Fibroblast of upper back skin (primary cell): ENCODE measurements at regions not wholly inside any gene's neighbourhood (a gene's known extent, or its start where the extent isn't known, plus 50 kb on each side); places are given as distances from the start of the nearest gene placed in this dataset.
"Not testable (repeated sequence)": the region's sequence is repeated elsewhere in the genome, so short reads cannot be mapped to it uniquely, and the experiment has no call there.

Experiments used
- DNase-seq: peaks from one replicate; pipeline ENCODE4 v3.0.0-alpha.2; 2013

GRCh38 chr3:163361357-163361878 is 1716.9 kb downstream of the SI start:
- not testable (repeated sequence) for DNase-seq

- no peak for DNase-seq
These were observed 1730.4 kb downstream of the SI start for GRCh38 chr3:163347944-163348343.

- DNase-seq, result no peak
These were observed 1742.9 kb downstream of the SI start for GRCh38 chr3:163335429-163335828.

GRCh38 chr3:163328680-163329079 is 1749.6 kb downstream of the SI start:
- DNase-seq, result no peak

GRCh38 chr3:163327086-163327485 is 1751.2 kb downstream of the SI start:
- no peak for DNase-seq

- DNase-seq, result no peak
These were observed 1762.5 kb downstream of the SI start for GRCh38 chr3:163315786-163316185.

GRCh38 chr3:163306405-163306804 is 1771.9 kb downstream of the SI start:
- no peak for DNase-seq

- DNase-seq, result no peak
These were observed 1777.1 kb downstream of the OTOL1 start for GRCh38 chr3:163273694-163274093.

GRCh38 chr3:163266731-163267130 is 1770.1 kb downstream of the OTOL1 start:
- no peak for DNase-seq

GRCh38 chr3:163261618-163262017 is 1765.0 kb downstream of the OTOL1 start:
- DNase-seq, result no peak

GRCh38 chr3:163261056-163261455 is 1764.4 kb downstream of the OTOL1 start:
- no peak for DNase-seq

GRCh38 chr3:163218336-163218735 is 1721.7 kb downstream of the OTOL1 start:
- no peak for DNase-seq

GRCh38 chr3:163213838-163214237 is 1717.2 kb downstream of the OTOL1 start:
- DNase-seq, result no peak

GRCh38 chr3:163196815-163197374 is 1700.3 kb downstream of the OTOL1 start:
- no peak for DNase-seq

GRCh38 chr3:163196245-163196644 is 1699.6 kb downstream of the OTOL1 start:
- DNase-seq, result no peak

GRCh38 chr3:163185721-163186350 is 1689.2 kb downstream of the OTOL1 start:
- no peak for DNase-seq

- DNase-seq, result no peak
These were observed 1679.4 kb downstream of the OTOL1 start for GRCh38 chr3:163175970-163176369.

- DNase-seq, result not testable (repeated sequence)
These were observed 1675.9 kb downstream of the OTOL1 start for GRCh38 chr3:163172513-163172912.

GRCh38 chr3:163166197-163166596 is 1669.6 kb downstream of the OTOL1 start:
- no peak for DNase-seq

GRCh38 chr3:163159306-163159705 is 1662.7 kb downstream of the OTOL1 start:
- DNase-seq, result no peak

- no peak for DNase-seq
These were observed 1643.0 kb downstream of the OTOL1 start for GRCh38 chr3:163139600-163139999.

GRCh38 chr3:163138258-163138657 is 1641.7 kb downstream of the OTOL1 start:
- no peak for DNase-seq

- no peak for DNase-seq
These were observed 1635.5 kb downstream of the OTOL1 start for GRCh38 chr3:163132111-163132510.

GRCh38 chr3:163129287-163129686 is 1632.7 kb downstream of the OTOL1 start:
- no peak for DNase-seq

GRCh38 chr3:163126115-163126514 is 1629.5 kb downstream of the OTOL1 start:
- no peak for DNase-seq
